ENCODE measurements at regions not wholly inside any gene's neighbourhood (a gene's known extent, or its start where the extent isn't known, plus 50 kb on each side); places are given as distances from the start of the nearest gene placed in this dataset.

GRCh38 chr2:129236601-129237000 is 742.9 kb upstream of the RAB6C start:
- no peak for DNase-seq (ENCODE audit: extremely low read depth in 1 of 11, low read depth in 9 of 11, low spot score in 4 of 11)

GRCh38 chr2:129237966-129238725 is 741.3 kb upstream of the RAB6C start:
- DNase-seq (ENCODE audit: extremely low read depth in 1 of 11, low read depth in 9 of 11, low spot score in 4 of 11): no peak

- no peak for DNase-seq (ENCODE audit: extremely low read depth in 1 of 11, low read depth in 9 of 11, low spot score in 4 of 11)
Observed at GRCh38 chr2:129239141-129239540, 740.3 kb upstream of the RAB6C start.

GRCh38 chr2:129240061-129240460 is 739.4 kb upstream of the RAB6C start:
- no peak for DNase-seq (ENCODE audit: extremely low read depth in 1 of 11, low read depth in 9 of 11, low spot score in 4 of 11)

- no peak for DNase-seq (ENCODE audit: extremely low read depth in 1 of 11, low read depth in 9 of 11, low spot score in 4 of 11)
Observed at GRCh38 chr2:129242269-129242668, 737.2 kb upstream of the RAB6C start.

- no peak for DNase-seq (ENCODE audit: extremely low read depth in 1 of 11, low read depth in 9 of 11, low spot score in 4 of 11)
Observed at GRCh38 chr2:129247751-129248150, 731.7 kb upstream of the RAB6C start.

GRCh38 chr2:129248198-129248597 is 731.3 kb upstream of the RAB6C start:
- DNase-seq (ENCODE audit: extremely low read depth in 1 of 11, low read depth in 9 of 11, low spot score in 4 of 11): no peak

GRCh38 chr2:129252781-129253460 is 726.5 kb upstream of the RAB6C start:
- DNase-seq (ENCODE audit: extremely low read depth in 1 of 11, low read depth in 9 of 11, low spot score in 4 of 11): no peak

- peak in 1 of 11 donors; percentile 18 for DNase-seq (ENCODE audit: extremely low read depth in 1 of 11, low read depth in 9 of 11, low spot score in 4 of 11)
Observed at GRCh38 chr2:129253461-129253812, 726.0 kb upstream of the RAB6C start.

- no peak for DNase-seq (ENCODE audit: extremely low read depth in 1 of 11, low read depth in 9 of 11, low spot score in 4 of 11)
Observed at GRCh38 chr2:129254718-129255117, 724.7 kb upstream of the RAB6C start.

- no peak for DNase-seq (ENCODE audit: extremely low read depth in 1 of 11, low read depth in 9 of 11, low spot score in 4 of 11)
Observed at GRCh38 chr2:129255610-129256313, 723.7 kb upstream of the RAB6C start.

- DNase-seq (ENCODE audit: extremely low read depth in 1 of 11, low read depth in 9 of 11, low spot score in 4 of 11): no peak
Observed at GRCh38 chr2:129256642-129257041, 722.8 kb upstream of the RAB6C start.

- no peak for DNase-seq (ENCODE audit: extremely low read depth in 1 of 11, low read depth in 9 of 11, low spot score in 4 of 11)
Observed at GRCh38 chr2:129262934-129263333, 716.5 kb upstream of the RAB6C start.

GRCh38 chr2:129263939-129264338 is 715.5 kb upstream of the RAB6C start:
- no peak for DNase-seq (ENCODE audit: extremely low read depth in 1 of 11, low read depth in 9 of 11, low spot score in 4 of 11)

- no peak for DNase-seq (ENCODE audit: extremely low read depth in 1 of 11, low read depth in 9 of 11, low spot score in 4 of 11)
Observed at GRCh38 chr2:129267559-129267958, 711.9 kb upstream of the RAB6C start.

GRCh38 chr2:129273266-129274037 is 706.0 kb upstream of the RAB6C start:
- DNase-seq (ENCODE audit: extremely low read depth in 1 of 11, low read depth in 9 of 11, low spot score in 4 of 11): no peak

GRCh38 chr2:129274038-129274415 is 705.4 kb upstream of the RAB6C start:
- DNase-seq (ENCODE audit: extremely low read depth in 1 of 11, low read depth in 9 of 11, low spot score in 4 of 11): no peak

- DNase-seq (ENCODE audit: extremely low read depth in 1 of 11, low read depth in 9 of 11, low spot score in 4 of 11): no peak
Observed at GRCh38 chr2:129274918-129275317, 704.5 kb upstream of the RAB6C start.

- DNase-seq (ENCODE audit: extremely low read depth in 1 of 11, low read depth in 9 of 11, low spot score in 4 of 11): no peak
Observed at GRCh38 chr2:129275706-129276105, 703.8 kb upstream of the RAB6C start.
